ENCODE measurements at regions not wholly inside any gene's neighbourhood (a gene's known extent, or its start where the extent isn't known, plus 50 kb on each side); places are given as distances from the start of the nearest gene placed in this dataset.

GRCh38 chr3:71857956-71858355, 73.0 kb upstream of the PROK2 start:
- TF ChIP-seq FOS (IDR thresholded peaks at IDR 0.05; ENCODE audit: low read depth, low read length) (no peak), SMC3 (IDR thresholded peaks at IDR 0.05; ENCODE audit: low read depth, low read length) (no peak), RAD21 (IDR thresholded peaks at IDR 0.05; ENCODE audit: low read length) (no peak), RCOR1 (IDR thresholded peaks at IDR 0.05; ENCODE audit: insufficient replicate concordance, low read length) (no peak), CTCF (conservative IDR thresholded peaks at IDR 0.05; ENCODE audit: low read depth, low read length) (no peak), MXI1 (IDR thresholded peaks at IDR 0.05; ENCODE audit: borderline replicate concordance, low read depth, low read length) (no peak), ELK1 (IDR thresholded peaks at IDR 0.05; ENCODE audit: borderline replicate concordance, low read depth, low read length) (no peak), MAFK (IDR thresholded peaks at IDR 0.05; ENCODE audit: low read depth, low read length) (no peak), USF2 (IDR thresholded peaks at IDR 0.05; ENCODE audit: low read depth, low read length) (no peak), CHD1 (IDR thresholded peaks at IDR 0.05; ENCODE audit: low read depth, low read length) (no peak), CEBPB (IDR thresholded peaks at IDR 0.05; ENCODE audit: low read depth, low read length) (no peak)
- Histone ChIP-seq H3K56ac (ENCODE audit: extremely low read depth, insufficient read depth, low read length) (no peak overlapping the region), H3K23ac (ENCODE audit: low read depth, low read length) (no peak overlapping the region), H3K9ac (ENCODE audit: low read depth, low read length) (no peak overlapping the region), H2BK20ac (ENCODE audit: low read depth, low read length) (no peak overlapping the region), H3K4me3 (ENCODE audit: insufficient read depth, low read depth, low read length) (no peak overlapping the region), H3K4me2 (ENCODE audit: low read depth, low read length) (no peak overlapping the region), H3K36me3 (ENCODE audit: control insufficient read depth, insufficient read depth, low read length) (no peaks in the 10 kb centered on the region), H2AFZ (replicated peaks; ENCODE audit: low read length, poor library complexity) (no peak overlapping the region), H2AK5ac (ENCODE audit: low read depth, low read length) (no peak overlapping the region), H4K8ac (ENCODE audit: low read depth in 2 of 2, low read length in 2 of 2) (no peak overlapping the region), H3K4me1 (ENCODE audit: control insufficient read depth, insufficient read depth, low read length) (no peaks in the 10 kb centered on the region), H2BK15ac (ENCODE audit: low read depth, low read length) (no peak overlapping the region), H4K20me1 (ENCODE audit: insufficient read depth, low read length) (no peaks in the 10 kb centered on the region), H3K79me1 (ENCODE audit: low read depth in 1 of 2, low read length in 2 of 2) (no peaks in the 10 kb centered on the region), H2BK120ac (ENCODE audit: low read depth, low read length) (no peak overlapping the region), H3K27me3 (ENCODE audit: control insufficient read depth, insufficient read depth, low read length) (peaks cover 3% of the 10 kb centered on the region; the same call in 1 of the 2 replicates), H3K9me1 (ENCODE audit: insufficient read depth, low read length) (no peaks in the 10 kb centered on the region), H2AK9ac (replicated peaks; ENCODE audit: low read depth, low read length, poor library complexity) (no peak overlapping the region), H4K91ac (ENCODE audit: insufficient read depth, low read depth, low read length) (no peak overlapping the region), H3K9me3 (ENCODE audit: control insufficient read depth, insufficient read depth, low read length) (no peaks in the 10 kb centered on the region), H2BK5ac (ENCODE audit: low read depth, low read length, poor library complexity, severe bottlenecking) (no peak overlapping the region), H3K27ac (ENCODE audit: insufficient read depth, low read length) (no peak overlapping the region), H3K4ac (ENCODE audit: low read depth, low read length) (no peak overlapping the region), H3K18ac (ENCODE audit: low read depth, low read length) (no peak overlapping the region), H3K14ac (replicated peaks; ENCODE audit: low read depth, low read length) (no peak overlapping the region), H4K5ac (ENCODE audit: low read depth, low read length) (no peak overlapping the region)
- no CpG with 5 or more reads among the region's 3 CpGs for WGBS, 2 experiments (ENCODE audit: extremely low coverage in 2 of 2, insufficient read length in 1 of 2)
- intact Hi-C loops (cut with micrococcal nuclease) (no loop called here), dilution Hi-C loops (cut with HindIII; ENCODE audit: low sequenced_read_pairs, unreplicated experiment) (no loop called here), in situ Hi-C loops (cut with MboI; ENCODE audit: low sequenced_read_pairs) (no loop called here)
- BruUV-seq (replicated peaks) = no TSS peak
- CTCF ChIA-PET = no interaction called here
- DNase-seq (no peak), ATAC-seq (ENCODE audit: low read depth) (no peak)
- POLR2A ChIA-PET (ENCODE audit: unreplicated experiment) = no interaction called here

All from IMR-90 (cell line).